HepG2 (cell line): ENCODE measurements at regions not wholly inside any gene's neighbourhood (a gene's known extent, or its start where the extent isn't known, plus 50 kb on each side); places are given as distances from the start of the nearest gene placed in this dataset.
A peak's percentile ranks its signal among the peaks of the same experiment; 100 is the strongest.

Experiments used
- AGO2 ChIP-seq: fragments of 200-400 bp; formaldehyde crosslinking; optimal IDR thresholded peaks from 2 replicates; pipeline ENCODE3; 2017; ENCODE audit warnings: mild to moderate bottlenecking, low read depth, low read length, moderate library complexity
- CEBPB ChIP-seq: IDR thresholded peaks from 2 replicates; pipeline ENCODE4 v1.6.1; 2011; ENCODE audit warnings: low read depth, low read length, improper control_type of control experiment, borderline replicate concordance
- ISL2 ChIP-seq: sonication (generic); formaldehyde crosslinking; IDR thresholded peaks from 2 replicates; pipeline ENCODE4 v1.5.0; 2020; ENCODE audit warnings: missing genetic modification reagents
- KLF13 ChIP-seq: sonication (generic); formaldehyde crosslinking; IDR thresholded peaks from 2 replicates; pipeline ENCODE4 v1.4.0; 2020; ENCODE audit warnings: mild to moderate bottlenecking, missing genetic modification reagents
- NKX3-1 ChIP-seq: sonication (generic); formaldehyde crosslinking; IDR thresholded peaks from 2 replicates; pipeline ENCODE4 v1.5.0; 2020; ENCODE audit warnings: missing genetic modification reagents
- PITX1 ChIP-seq: sonication (generic); formaldehyde crosslinking; IDR thresholded peaks from 2 replicates; pipeline ENCODE4 v1.5.1; 2020; ENCODE audit warnings: mild to moderate bottlenecking, missing genetic modification reagents
- SP5 ChIP-seq: IDR thresholded peaks from 2 replicates; pipeline ENCODE4 v1.6.1; 2016; ENCODE audit warnings: low read depth, borderline replicate concordance
- SYNCRIP ChIP-seq: fragments of 200-400 bp; formaldehyde crosslinking; IDR thresholded peaks from 2 replicates; pipeline ENCODE4 v1.6.1; 2018; ENCODE audit warnings: mild to moderate bottlenecking, low read depth, low read length; ENCODE audit not compliant: insufficient read depth
- ZNF33B ChIP-seq: sonication (generic); formaldehyde crosslinking; IDR thresholded peaks from 2 replicates; pipeline ENCODE4 v1.5.1; 2020; ENCODE audit warnings: mild to moderate bottlenecking, missing genetic modification reagents
- ZNF558 ChIP-seq: sonication (generic); formaldehyde crosslinking; IDR thresholded peaks from 2 replicates; pipeline ENCODE4 v1.9.0; 2022; ENCODE audit warnings: mild to moderate bottlenecking, missing genetic modification reagents, borderline replicate concordance
- ZNF724P ChIP-seq: sonication (generic); formaldehyde crosslinking; IDR thresholded peaks from 2 replicates; pipeline ENCODE4 v1.8.0; 2022; ENCODE audit warnings: missing genetic modification reagents, borderline replicate concordance
- ZNF747 ChIP-seq: sonication (generic); formaldehyde crosslinking; IDR thresholded peaks from 2 replicates; pipeline ENCODE4 v1.8.1; 2023; ENCODE audit warnings: missing genetic modification reagents, mild to moderate bottlenecking, borderline replicate concordance
- TF ChIP-seq, protein P1 (sequence below): sonication (generic); formaldehyde crosslinking; IDR thresholded peaks from 2 replicates; pipeline ENCODE4 v1.4.0; 2020; ENCODE audit warnings: missing genetic modification reagents
- TF ChIP-seq, protein P2 (sequence below): sonication (generic); formaldehyde crosslinking; conservative IDR thresholded peaks from 2 replicates; pipeline ENCODE4 v1.8.0; 2022; ENCODE audit warnings: low read depth, missing genetic modification reagents
- TF ChIP-seq, protein P3 (sequence below), 2 experiments: IDR thresholded peaks; 2 replicates each; pipeline ENCODE4 v1.6.1; 2011 to 2012; ENCODE audit warnings: low read length in 2 of 2, borderline replicate concordance in 1 of 2, low read depth in 1 of 2, mild to moderate bottlenecking in 1 of 2, moderate library complexity in 1 of 2
- TF ChIP-seq, protein P4 (sequence below): sonication (generic); formaldehyde crosslinking; IDR thresholded peaks from 2 replicates; pipeline ENCODE4 v1.8.0; 2022; ENCODE audit warnings: mild to moderate bottlenecking, missing genetic modification reagents, moderate library complexity
- TF ChIP-seq, protein P5 (sequence below): sonication (generic); formaldehyde crosslinking; IDR thresholded peaks from 2 replicates; pipeline ENCODE4 v1.8.0; 2022; ENCODE audit warnings: mild to moderate bottlenecking, missing genetic modification reagents
- TF ChIP-seq, protein P6 (sequence below): sonication (generic); formaldehyde crosslinking; conservative IDR thresholded peaks from 2 replicates; pipeline ENCODE4 v1.4.0; 2020; ENCODE audit warnings: missing genetic modification reagents
- TF ChIP-seq, protein P7 (sequence below): IDR thresholded peaks from 2 replicates; pipeline ENCODE4 v1.6.1; 2016

DNA sequence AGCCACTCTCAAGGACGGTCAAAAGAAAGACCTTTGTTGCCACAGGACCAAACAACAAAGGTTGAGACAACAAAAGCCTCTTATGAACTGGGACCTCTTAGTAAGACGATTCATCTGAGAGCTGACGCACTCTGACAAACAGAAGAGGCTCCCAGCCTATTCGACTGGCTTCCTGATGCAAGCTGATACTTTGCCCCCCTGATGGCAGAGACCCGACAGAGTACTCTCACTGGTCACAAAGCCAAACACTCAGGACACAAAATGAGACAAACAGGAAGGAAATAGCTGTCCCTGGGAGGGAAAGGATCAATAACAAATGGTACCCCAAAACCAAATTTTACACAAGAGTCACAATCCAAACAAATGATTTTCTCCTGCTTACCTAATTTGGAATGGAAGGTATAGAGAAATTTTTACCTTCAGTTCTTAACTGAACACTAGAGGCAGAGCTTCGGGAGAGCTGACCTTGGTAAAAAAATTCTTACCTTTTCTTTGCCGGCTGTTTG lies 75.2 kb upstream of the PLAC8 start (continued):
- TF ChIP-seq KLF13 (no peak), AGO2 (no peak), ZNF33B (CRISPR knock-in tag) (no peak), SP5 (CRISPR knock-in tag) (no peak), SYNCRIP (no peak), ZNF747 (CRISPR knock-in tag) (no peak), ZNF558 (CRISPR knock-in tag) (no peak), ISL2 (CRISPR knock-in tag) (no peak), PITX1 (CRISPR knock-in tag) (no peak), ZNF724P (CRISPR knock-in tag) (no peak), CEBPB (peak; percentile 41; the same call in 1 of the 2 replicates), NKX3-1 (CRISPR knock-in tag) (no peak)
- TF ChIP-seq, protein P1, sequence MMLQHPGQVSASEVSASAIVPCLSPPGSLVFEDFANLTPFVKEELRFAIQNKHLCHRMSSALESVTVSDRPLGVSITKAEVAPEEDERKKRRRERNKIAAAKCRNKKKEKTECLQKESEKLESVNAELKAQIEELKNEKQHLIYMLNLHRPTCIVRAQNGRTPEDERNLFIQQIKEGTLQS (CRISPR knock-in tag), result no peak; the same call in 1 of the 2 replicates
- TF ChIP-seq, protein P2, sequence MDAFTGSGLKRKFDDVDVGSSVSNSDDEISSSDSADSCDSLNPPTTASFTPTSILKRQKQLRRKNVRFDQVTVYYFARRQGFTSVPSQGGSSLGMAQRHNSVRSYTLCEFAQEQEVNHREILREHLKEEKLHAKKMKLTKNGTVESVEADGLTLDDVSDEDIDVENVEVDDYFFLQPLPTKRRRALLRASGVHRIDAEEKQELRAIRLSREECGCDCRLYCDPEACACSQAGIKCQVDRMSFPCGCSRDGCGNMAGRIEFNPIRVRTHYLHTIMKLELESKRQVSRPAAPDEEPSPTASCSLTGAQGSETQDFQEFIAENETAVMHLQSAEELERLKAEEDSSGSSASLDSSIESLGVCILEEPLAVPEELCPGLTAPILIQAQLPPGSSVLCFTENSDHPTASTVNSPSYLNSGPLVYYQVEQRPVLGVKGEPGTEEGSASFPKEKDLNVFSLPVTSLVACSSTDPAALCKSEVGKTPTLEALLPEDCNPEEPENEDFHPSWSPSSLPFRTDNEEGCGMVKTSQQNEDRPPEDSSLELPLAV (CRISPR knock-in tag), result no peak
- TF ChIP-seq, protein P3, sequence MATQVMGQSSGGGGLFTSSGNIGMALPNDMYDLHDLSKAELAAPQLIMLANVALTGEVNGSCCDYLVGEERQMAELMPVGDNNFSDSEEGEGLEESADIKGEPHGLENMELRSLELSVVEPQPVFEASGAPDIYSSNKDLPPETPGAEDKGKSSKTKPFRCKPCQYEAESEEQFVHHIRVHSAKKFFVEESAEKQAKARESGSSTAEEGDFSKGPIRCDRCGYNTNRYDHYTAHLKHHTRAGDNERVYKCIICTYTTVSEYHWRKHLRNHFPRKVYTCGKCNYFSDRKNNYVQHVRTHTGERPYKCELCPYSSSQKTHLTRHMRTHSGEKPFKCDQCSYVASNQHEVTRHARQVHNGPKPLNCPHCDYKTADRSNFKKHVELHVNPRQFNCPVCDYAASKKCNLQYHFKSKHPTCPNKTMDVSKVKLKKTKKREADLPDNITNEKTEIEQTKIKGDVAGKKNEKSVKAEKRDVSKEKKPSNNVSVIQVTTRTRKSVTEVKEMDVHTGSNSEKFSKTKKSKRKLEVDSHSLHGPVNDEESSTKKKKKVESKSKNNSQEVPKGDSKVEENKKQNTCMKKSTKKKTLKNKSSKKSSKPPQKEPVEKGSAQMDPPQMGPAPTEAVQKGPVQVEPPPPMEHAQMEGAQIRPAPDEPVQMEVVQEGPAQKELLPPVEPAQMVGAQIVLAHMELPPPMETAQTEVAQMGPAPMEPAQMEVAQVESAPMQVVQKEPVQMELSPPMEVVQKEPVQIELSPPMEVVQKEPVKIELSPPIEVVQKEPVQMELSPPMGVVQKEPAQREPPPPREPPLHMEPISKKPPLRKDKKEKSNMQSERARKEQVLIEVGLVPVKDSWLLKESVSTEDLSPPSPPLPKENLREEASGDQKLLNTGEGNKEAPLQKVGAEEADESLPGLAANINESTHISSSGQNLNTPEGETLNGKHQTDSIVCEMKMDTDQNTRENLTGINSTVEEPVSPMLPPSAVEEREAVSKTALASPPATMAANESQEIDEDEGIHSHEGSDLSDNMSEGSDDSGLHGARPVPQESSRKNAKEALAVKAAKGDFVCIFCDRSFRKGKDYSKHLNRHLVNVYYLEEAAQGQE (IDR thresholded peaks at IDR 0.05; ENCODE audit: borderline replicate concordance in 1 of 2, low read depth in 1 of 2, low read length in 2 of 2), result no peak
- TF ChIP-seq, protein P4, sequence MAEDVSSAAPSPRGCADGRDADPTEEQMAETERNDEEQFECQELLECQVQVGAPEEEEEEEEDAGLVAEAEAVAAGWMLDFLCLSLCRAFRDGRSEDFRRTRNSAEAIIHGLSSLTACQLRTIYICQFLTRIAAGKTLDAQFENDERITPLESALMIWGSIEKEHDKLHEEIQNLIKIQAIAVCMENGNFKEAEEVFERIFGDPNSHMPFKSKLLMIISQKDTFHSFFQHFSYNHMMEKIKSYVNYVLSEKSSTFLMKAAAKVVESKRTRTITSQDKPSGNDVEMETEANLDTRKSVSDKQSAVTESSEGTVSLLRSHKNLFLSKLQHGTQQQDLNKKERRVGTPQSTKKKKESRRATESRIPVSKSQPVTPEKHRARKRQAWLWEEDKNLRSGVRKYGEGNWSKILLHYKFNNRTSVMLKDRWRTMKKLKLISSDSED (CRISPR knock-in tag), result no peak
- TF ChIP-seq, protein P5, sequence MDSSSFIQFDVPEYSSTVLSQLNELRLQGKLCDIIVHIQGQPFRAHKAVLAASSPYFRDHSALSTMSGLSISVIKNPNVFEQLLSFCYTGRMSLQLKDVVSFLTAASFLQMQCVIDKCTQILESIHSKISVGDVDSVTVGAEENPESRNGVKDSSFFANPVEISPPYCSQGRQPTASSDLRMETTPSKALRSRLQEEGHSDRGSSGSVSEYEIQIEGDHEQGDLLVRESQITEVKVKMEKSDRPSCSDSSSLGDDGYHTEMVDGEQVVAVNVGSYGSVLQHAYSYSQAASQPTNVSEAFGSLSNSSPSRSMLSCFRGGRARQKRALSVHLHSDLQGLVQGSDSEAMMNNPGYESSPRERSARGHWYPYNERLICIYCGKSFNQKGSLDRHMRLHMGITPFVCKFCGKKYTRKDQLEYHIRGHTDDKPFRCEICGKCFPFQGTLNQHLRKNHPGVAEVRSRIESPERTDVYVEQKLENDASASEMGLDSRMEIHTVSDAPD, result no peak
- TF ChIP-seq, protein P6, sequence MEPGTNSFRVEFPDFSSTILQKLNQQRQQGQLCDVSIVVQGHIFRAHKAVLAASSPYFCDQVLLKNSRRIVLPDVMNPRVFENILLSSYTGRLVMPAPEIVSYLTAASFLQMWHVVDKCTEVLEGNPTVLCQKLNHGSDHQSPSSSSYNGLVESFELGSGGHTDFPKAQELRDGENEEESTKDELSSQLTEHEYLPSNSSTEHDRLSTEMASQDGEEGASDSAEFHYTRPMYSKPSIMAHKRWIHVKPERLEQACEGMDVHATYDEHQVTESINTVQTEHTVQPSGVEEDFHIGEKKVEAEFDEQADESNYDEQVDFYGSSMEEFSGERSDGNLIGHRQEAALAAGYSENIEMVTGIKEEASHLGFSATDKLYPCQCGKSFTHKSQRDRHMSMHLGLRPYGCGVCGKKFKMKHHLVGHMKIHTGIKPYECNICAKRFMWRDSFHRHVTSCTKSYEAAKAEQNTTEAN, result no peak
- TF ChIP-seq, protein P7, sequence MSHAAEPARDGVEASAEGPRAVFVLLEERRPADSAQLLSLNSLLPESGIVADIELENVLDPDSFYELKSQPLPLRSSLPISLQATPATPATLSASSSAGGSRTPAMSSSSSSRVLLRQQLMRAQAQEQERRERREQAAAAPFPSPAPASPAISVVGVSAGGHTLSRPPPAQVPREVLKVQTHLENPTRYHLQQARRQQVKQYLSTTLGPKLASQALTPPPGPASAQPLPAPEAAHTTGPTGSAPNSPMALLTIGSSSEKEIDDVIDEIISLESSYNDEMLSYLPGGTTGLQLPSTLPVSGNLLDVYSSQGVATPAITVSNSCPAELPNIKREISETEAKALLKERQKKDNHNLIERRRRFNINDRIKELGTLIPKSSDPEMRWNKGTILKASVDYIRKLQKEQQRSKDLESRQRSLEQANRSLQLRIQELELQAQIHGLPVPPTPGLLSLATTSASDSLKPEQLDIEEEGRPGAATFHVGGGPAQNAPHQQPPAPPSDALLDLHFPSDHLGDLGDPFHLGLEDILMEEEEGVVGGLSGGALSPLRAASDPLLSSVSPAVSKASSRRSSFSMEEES (CRISPR knock-in tag), result no peak
